CD4-positive, CD25-positive, alpha-beta regulatory T cell (primary cell): ENCODE measurements at regions not wholly inside any gene's neighbourhood (a gene's known extent, or its start where the extent isn't known, plus 50 kb on each side); places are given as distances from the start of the nearest gene placed in this dataset.

Source experiments
- ATAC-seq, 2 donors: fragments of 150-1000 bp; cut with Tn5 transposase; one replicate each; pipeline ENCODE4 v1.10.0; 2021; ENCODE audit warnings: low read depth in 2 of 2, moderate number of reproducible peaks in 2 of 2, moderate library complexity in 1 of 2
- DNase-seq, 3 donors: peaks; one replicate each; pipeline versions ENCODE4 v3.0.0 to v3.0.0-alpha.2; 2012 to 2022; ENCODE audit warnings: mixed read lengths in 1 of 3
- H3K27ac ChIP-seq: one replicate; pipeline ENCODE4 v1.7.0; 2013; ENCODE audit warnings: mild to moderate bottlenecking, low read length; ENCODE audit not compliant: insufficient read depth, poor library complexity, severe bottlenecking
- H3K27me3 ChIP-seq: one replicate; pipeline ENCODE4 v1.7.0; 2013; ENCODE audit warnings: low read length; ENCODE audit not compliant: control insufficient read depth, insufficient read depth
- H3K36me3 ChIP-seq: one replicate; pipeline ENCODE4 v1.7.0; 2013; ENCODE audit warnings: mild to moderate bottlenecking, low read length, moderate library complexity; ENCODE audit not compliant: control insufficient read depth, insufficient read depth
- H3K4me1 ChIP-seq: 2 replicates; pipeline ENCODE4 v1.7.0; 2013; ENCODE audit warnings: mild to moderate bottlenecking, low read length; ENCODE audit not compliant: insufficient read depth, control insufficient read depth, poor library complexity, severe bottlenecking
- H3K4me3 ChIP-seq: one replicate; pipeline ENCODE4 v1.7.0; 2013; ENCODE audit warnings: low read depth, mild to moderate bottlenecking, low read length, moderate library complexity
- H3K9me3 ChIP-seq, 2 experiments: 1 replicate in 1 of 2; 2 replicates in 1 of 2; pipeline ENCODE4 v1.7.0; 2013; ENCODE audit warnings: low read length in 2 of 2, mild to moderate bottlenecking in 1 of 2, moderate library complexity in 1 of 2; ENCODE audit not compliant: control insufficient read depth in 2 of 2
- H3K27ac Mint-ChIP-seq, 3 donors: one replicate each; pipeline ENCODE4 v1.8.0; 2020 to 2022; ENCODE audit warnings: mild to moderate bottlenecking in 3 of 3, mixed read lengths in 3 of 3, moderate library complexity in 2 of 3
- H3K27me3 Mint-ChIP-seq: one replicate; pipeline ENCODE4 v1.8.0; 2022; ENCODE audit warnings: mild to moderate bottlenecking, mixed read lengths
- H3K36me3 Mint-ChIP-seq: one replicate; pipeline ENCODE4 v1.8.0; 2020; ENCODE audit warnings: mixed read lengths
- H3K4me1 Mint-ChIP-seq, 4 donors: one replicate each; pipeline ENCODE4 v1.8.0; 2020 to 2022; ENCODE audit warnings: mixed read lengths in 4 of 4, mild to moderate bottlenecking in 1 of 4
- H3K4me3 Mint-ChIP-seq, 4 donors: one replicate each; pipeline ENCODE4 v1.8.0; 2020 to 2022; ENCODE audit warnings: mild to moderate bottlenecking in 4 of 4, mixed read lengths in 4 of 4, moderate library complexity in 3 of 4
- H3K9me3 Mint-ChIP-seq, 7 donors: one replicate each; pipeline ENCODE4 v1.8.0; 2020 to 2022; ENCODE audit warnings: mixed read lengths in 7 of 7, mild to moderate bottlenecking in 3 of 7, moderate library complexity in 2 of 7

DNA sequence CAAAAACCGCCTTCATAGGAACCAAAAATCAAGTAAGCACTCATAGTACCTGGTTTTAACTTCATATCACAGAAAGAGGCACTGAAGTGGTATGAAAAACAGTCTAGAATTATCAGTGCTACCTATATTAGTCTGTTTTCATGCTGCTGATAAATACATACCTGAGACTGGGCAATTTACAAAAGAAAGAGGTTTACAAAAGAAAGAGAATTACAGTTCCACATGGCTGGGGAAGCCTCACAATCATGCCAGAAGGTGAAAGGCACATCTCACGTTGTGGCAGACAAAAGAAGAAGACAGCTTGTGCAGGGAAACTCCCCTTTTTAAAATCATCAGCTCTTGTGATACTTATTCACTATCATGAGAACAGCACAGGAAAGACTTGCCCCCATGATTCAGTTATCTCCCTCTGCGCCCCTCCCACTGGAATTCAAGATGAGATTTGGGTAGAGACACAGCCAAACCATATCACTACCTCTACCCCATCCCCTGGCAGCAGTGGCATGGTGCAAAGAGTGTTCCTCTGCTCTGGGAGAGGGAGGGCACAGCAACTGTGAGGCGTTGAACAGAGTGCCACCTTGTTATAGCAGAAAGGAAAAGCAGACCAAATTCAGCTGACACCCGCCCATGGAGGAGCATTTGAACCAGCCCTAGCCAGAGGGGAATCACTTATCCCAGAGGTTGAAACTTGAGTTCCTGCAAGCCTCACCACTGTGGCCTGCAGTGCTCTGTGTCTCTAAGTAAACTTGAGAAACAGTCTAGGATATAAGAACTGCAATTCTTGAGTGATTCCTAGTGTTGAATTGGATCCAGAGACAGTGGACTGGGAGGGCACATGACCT is 61.9 kb upstream of the PTPRZ1 start:
- Mint-ChIP-seq H3K36me3 (no peaks in the 10 kb centered on the region), H3K4me1 (no peaks in the 10 kb centered on the region), H3K27me3 (no peaks in the 10 kb centered on the region), H3K4me3 (no peak overlapping the region), H3K27ac (no peak overlapping the region), H3K9me3 (peaks cover 3 to 18% (median 10%) of the 10 kb centered on the region in 7 donors)
- Histone ChIP-seq H3K27me3 (no peaks in the 10 kb centered on the region), H3K27ac (no peak overlapping the region), H3K4me3 (no peak overlapping the region), H3K36me3 (no peaks in the 10 kb centered on the region), H3K9me3 (peaks cover 0 to 8% of the 10 kb centered on the region in 2 experiments), H3K4me1 (no peaks in the 10 kb centered on the region)
- DNase-seq (no peak), ATAC-seq (no peak)

DNA sequence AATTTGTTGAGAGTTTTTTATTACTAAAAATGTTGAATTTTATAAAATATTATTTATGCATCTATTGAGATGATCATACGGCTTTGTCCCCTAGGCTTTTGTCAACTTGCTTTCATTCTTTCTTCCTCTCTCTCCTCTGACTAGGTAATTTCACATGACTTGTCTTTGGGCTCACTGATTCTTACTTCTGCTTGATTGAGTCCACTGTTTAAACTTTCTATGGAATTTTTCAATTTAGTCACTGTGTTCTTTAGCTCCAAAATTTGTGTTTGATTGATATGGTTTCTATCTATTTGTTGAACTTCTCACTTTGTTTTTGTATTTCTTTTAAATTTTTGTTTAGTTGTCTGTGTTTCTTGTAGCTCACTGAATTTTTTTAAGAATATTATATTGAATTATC is 65.9 kb upstream of the PTPRZ1 start:
- no peaks in the 10 kb centered on the region for H3K36me3 Mint-ChIP-seq
- Histone ChIP-seq H3K4me3 (no peak overlapping the region), H3K9me3 (peaks cover 2 to 8% of the 10 kb centered on the region in 2 experiments), H3K27ac (no peak overlapping the region), H3K4me1 (no peaks in the 10 kb centered on the region), H3K36me3 (no peaks in the 10 kb centered on the region), H3K27me3 (no peaks in the 10 kb centered on the region)
- ATAC-seq (no peak), DNase-seq (no peak)
- no peak overlapping the region for H3K4me3 Mint-ChIP-seq
- peaks cover 1 to 22% (median 10%) of the 10 kb centered on the region in 7 donors for H3K9me3 Mint-ChIP-seq
- H3K4me1 Mint-ChIP-seq, result no peaks in the 10 kb centered on the region
- H3K27me3 Mint-ChIP-seq, result no peaks in the 10 kb centered on the region
- H3K27ac Mint-ChIP-seq, result no peak overlapping the region

DNA sequence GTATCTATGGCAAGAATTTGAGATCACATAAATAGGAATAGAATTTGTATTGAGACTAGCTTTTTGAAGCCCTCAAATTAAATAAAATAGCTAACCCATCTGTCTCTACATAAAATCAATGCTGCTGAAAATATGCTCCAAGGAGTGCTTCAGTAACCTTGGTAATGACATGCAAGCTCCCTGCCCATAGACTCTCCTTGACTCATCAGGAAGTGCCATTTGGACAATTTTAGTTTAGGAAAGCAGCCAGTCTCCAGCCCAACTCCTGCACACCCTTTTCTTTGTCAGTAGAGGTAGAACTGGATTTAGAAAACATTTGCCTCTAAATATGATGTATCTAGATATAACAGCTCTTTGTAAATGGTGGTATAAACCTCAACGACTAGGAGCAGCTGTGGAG is 69.9 kb upstream of the PTPRZ1 start:
- no peak for DNase-seq
- H3K27me3 Mint-ChIP-seq, result no peaks in the 10 kb centered on the region

DNA sequence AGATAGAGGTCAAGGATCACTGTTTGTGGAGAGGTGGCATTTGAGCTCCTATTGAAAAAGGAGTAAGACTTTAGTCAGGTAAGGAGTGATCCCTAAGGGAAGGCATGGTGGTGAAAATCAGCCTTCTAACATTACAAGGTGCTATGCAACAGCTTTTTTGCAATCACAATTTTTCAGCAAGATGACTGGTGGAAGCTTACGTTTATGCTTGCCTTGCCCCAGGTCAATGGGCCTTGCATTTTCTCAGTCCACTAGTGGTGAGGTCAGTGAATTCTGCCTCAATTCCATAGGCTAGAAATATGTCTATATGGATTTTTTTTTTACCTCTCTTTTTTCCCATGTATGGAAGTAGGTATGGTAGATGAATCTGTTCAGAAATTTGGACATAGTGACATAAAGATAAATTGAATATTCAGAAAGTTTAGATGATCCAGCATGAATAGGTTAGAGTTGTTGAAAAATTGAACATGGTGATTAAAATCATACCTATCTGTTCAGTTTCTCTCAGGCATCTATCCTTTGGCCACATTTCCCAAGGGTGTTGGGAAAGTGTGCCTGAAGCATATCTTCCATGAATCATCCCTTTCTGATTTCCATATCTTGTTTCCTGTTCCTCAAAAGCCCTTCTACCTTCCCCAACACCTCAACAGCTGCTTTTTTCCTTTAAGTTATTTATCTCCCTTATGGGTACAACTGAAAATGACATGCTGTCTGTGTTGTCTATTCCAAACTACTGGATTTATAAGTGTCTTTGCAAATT is 71.9 kb upstream of the PTPRZ1 start:
- Histone ChIP-seq H3K4me1 (no peaks in the 10 kb centered on the region), H3K4me3 (no peak overlapping the region), H3K27ac (no peak overlapping the region), H3K36me3 (no peaks in the 10 kb centered on the region), H3K27me3 (no peaks in the 10 kb centered on the region), H3K9me3 (peaks cover 0 to 2% of the 10 kb centered on the region in 2 experiments)
- no peak for ATAC-seq
- no peaks in the 10 kb centered on the region for H3K36me3 Mint-ChIP-seq
- H3K9me3 Mint-ChIP-seq, result peaks cover 0 to 8% (median 3%) of the 10 kb centered on the region in 7 donors
- DNase-seq, result no peak
- H3K27ac Mint-ChIP-seq, result no peak overlapping the region
- no peaks in the 10 kb centered on the region for H3K4me1 Mint-ChIP-seq
- no peaks in the 10 kb centered on the region for H3K27me3 Mint-ChIP-seq
- no peak overlapping the region for H3K4me3 Mint-ChIP-seq

More for the DNA sequence above, 69.9 kb upstream of the PTPRZ1 start:
- no peak overlapping the region for H3K4me3 Mint-ChIP-seq
- peaks cover 2 to 8% of the 10 kb centered on the region in 2 experiments for H3K9me3 ChIP-seq
- no peak overlapping the region for H3K27ac ChIP-seq
- no peak for ATAC-seq
- no peaks in the 10 kb centered on the region for H3K4me1 Mint-ChIP-seq
- H3K4me3 ChIP-seq, result no peak overlapping the region
- H3K4me1 ChIP-seq, result no peaks in the 10 kb centered on the region
- H3K27ac Mint-ChIP-seq, result no peak overlapping the region
- no peaks in the 10 kb centered on the region for H3K36me3 Mint-ChIP-seq
- peaks cover 1 to 18% (median 10%) of the 10 kb centered on the region in 7 donors for H3K9me3 Mint-ChIP-seq
- H3K36me3 ChIP-seq, result no peaks in the 10 kb centered on the region
- H3K27me3 ChIP-seq, result no peaks in the 10 kb centered on the region

DNA sequence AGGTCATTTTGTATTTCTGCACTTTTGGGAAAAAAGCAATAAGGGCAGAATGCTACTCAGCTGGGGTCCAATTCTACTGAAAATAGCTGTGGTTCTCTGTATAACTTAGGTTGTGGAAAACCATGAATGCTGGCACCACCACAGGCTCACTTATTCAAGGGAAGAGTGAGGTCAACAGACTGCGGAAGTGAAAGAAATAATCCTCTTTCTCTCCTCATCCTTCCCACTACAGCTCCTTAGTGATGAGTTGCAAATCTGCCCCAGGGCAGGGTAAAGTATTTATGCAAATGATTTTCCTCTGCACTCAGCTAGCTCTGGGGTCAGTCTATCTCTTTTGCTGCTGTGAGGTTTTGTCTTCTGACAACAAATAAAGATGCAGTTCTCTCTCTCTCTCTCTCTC is 74.1 kb upstream of the PTPRZ1 start:
- no peak for ATAC-seq
- H3K27me3 ChIP-seq, result no peaks in the 10 kb centered on the region
- H3K4me3 Mint-ChIP-seq, result no peak overlapping the region
- no peaks in the 10 kb centered on the region for H3K36me3 ChIP-seq
- H3K27me3 Mint-ChIP-seq, result no peaks in the 10 kb centered on the region
- no peak overlapping the region for H3K27ac Mint-ChIP-seq
- peaks cover 0 to 2% of the 10 kb centered on the region in 2 experiments for H3K9me3 ChIP-seq
- no peak overlapping the region for H3K4me3 ChIP-seq
- H3K36me3 Mint-ChIP-seq, result no peaks in the 10 kb centered on the region
- no peak overlapping the region for H3K27ac ChIP-seq
- DNase-seq, result no peak
- no peaks in the 10 kb centered on the region for H3K4me1 Mint-ChIP-seq
- H3K9me3 Mint-ChIP-seq, result peaks cover 0 to 8% (median 2%) of the 10 kb centered on the region in 7 donors
- H3K4me1 ChIP-seq, result no peaks in the 10 kb centered on the region

DNA sequence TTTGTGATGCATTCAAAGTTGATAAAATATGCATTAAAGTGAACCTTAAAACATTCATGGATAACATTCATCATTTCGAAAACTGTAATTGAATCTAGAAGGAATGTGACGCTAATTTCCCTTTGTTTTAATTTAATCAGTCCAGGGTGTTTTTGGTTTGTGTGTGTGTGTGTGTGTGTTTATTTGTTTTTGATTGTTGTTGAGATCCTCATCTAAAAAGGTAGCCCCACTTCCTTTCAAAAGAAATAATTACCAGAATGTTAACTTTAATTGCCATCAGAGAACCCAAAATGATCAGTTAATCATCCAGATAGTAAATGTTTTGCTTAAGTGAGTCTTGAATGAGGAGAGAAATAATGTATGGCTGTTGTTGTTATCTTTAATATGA is 74.5 kb upstream of the PTPRZ1 start:
- no peaks in the 10 kb centered on the region for H3K27me3 ChIP-seq
- H3K36me3 Mint-ChIP-seq, result no peaks in the 10 kb centered on the region
- H3K4me3 ChIP-seq, result no peak overlapping the region
- no peak overlapping the region for H3K27ac Mint-ChIP-seq
- no peaks in the 10 kb centered on the region for H3K4me1 ChIP-seq
- no peak overlapping the region for H3K4me3 Mint-ChIP-seq
- no peak for ATAC-seq
- H3K27ac ChIP-seq, result no peak overlapping the region
- H3K36me3 ChIP-seq, result no peaks in the 10 kb centered on the region
- H3K27me3 Mint-ChIP-seq, result no peaks in the 10 kb centered on the region
- H3K4me1 Mint-ChIP-seq, result no peaks in the 10 kb centered on the region
- peaks cover 0 to 8% (median 2%) of the 10 kb centered on the region in 7 donors for H3K9me3 Mint-ChIP-seq
- DNase-seq, result no peak
- H3K9me3 ChIP-seq, result no peaks in the 10 kb centered on the region

DNA sequence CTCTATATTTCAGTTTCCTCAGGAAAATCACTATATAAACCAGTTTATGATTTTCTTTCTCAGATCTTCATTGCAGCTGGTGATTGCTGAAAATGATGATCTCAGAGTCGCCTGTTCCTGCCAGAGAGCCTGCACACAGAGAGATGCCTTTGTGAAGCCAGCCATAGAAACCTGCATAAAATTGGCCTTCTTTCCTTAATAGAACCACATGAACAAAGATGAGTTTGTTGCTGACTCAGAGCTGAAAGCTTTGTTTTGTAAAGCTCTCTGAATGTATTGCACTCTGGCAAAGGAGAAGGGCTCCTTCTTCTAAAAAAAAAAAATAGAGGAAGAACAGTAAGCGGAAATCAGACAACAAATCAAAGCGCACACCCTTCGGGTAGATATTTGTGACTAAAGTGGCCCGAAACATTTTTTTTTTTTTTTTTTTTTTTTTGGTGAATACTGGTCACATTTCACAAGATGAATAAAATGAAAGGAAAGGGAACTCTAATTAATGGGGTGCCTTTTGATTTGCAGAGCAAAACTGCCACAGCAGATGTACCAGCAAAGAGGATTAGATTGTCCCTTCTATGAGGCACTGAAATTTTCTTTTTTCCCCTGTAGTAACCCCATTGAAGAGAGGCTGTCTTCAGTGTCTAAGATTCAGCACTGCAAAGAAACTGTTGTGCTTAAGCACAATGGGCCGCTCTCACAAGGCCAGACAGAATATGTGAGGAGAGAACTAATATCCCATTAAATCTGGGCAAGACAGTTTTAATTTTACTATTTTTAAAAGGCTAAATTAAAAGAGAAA is 75.1 kb upstream of the PTPRZ1 start:
- no peaks in the 10 kb centered on the region for H3K9me3 ChIP-seq
- Mint-ChIP-seq H3K4me1 (no peaks in the 10 kb centered on the region), H3K27ac (no peak overlapping the region), H3K4me3 (no peak overlapping the region), H3K9me3 (peaks cover 0 to 8% (median 2%) of the 10 kb centered on the region in 7 donors), H3K36me3 (no peaks in the 10 kb centered on the region), H3K27me3 (no peaks in the 10 kb centered on the region)
- no peak overlapping the region for H3K27ac ChIP-seq
- no peaks in the 10 kb centered on the region for H3K27me3 ChIP-seq
- no peak for DNase-seq
- H3K4me3 ChIP-seq, result no peak overlapping the region
- no peaks in the 10 kb centered on the region for H3K4me1 ChIP-seq
- H3K36me3 ChIP-seq, result no peaks in the 10 kb centered on the region
- ATAC-seq, result no peak
